Coronary artery (tissue), 2 donors: ENCODE measurements at regions not wholly inside any gene's neighbourhood (a gene's known extent, or its start where the extent isn't known, plus 50 kb on each side); places are given as distances from the start of the nearest gene placed in this dataset.

Experiments
- DNase-seq: peaks from one replicate; pipeline ENCODE4 v3.0.0-alpha.2; 2017; ENCODE audit warnings: low spot score
- H3K27ac ChIP-seq, 2 donors: fragments of 200-600 bp; sonication (generic); one replicate each; pipeline ENCODE4 v1.5.1; 2016 to 2019
- H3K4me3 ChIP-seq: fragments of 200-600 bp; sonication (generic); 2 replicates; pipeline ENCODE4 v1.5.1; 2016; ENCODE audit warnings: mild to moderate bottlenecking, moderate library complexity
- CTCF ChIP-seq: fragments of 200-600 bp; sonication (generic); IDR thresholded peaks from one replicate; pipeline ENCODE4 v1.5.1; 2019; ENCODE audit warnings: antibody characterized with exemption

GRCh38 chr7:67950321-67951083 is 953.9 kb downstream of the TYW1 start:
- TF ChIP-seq CTCF = no peak
- no peak for DNase-seq

GRCh38 chr7:67955061-67955460 is 958.4 kb downstream of the TYW1 start:
- Histone ChIP-seq H3K27ac (no peak overlapping the region), H3K4me3 (no peak overlapping the region)
- TF ChIP-seq CTCF = no peak
- DNase-seq = no peak

More at GRCh38 chr7:67950321-67951083, 953.9 kb downstream of the TYW1 start:
- no peak overlapping the region for H3K4me3 ChIP-seq
- no peak overlapping the region for H3K27ac ChIP-seq

- H3K27ac ChIP-seq = no peak overlapping the region
- no peak for DNase-seq
- no peak overlapping the region for H3K4me3 ChIP-seq
- no peak for TF ChIP-seq CTCF
These were observed 966.2 kb downstream of the TYW1 start for GRCh38 chr7:67962863-67963262.

- H3K27ac ChIP-seq = no peak overlapping the region
- no peak for DNase-seq
- no peak for TF ChIP-seq CTCF
- H3K4me3 ChIP-seq = no peak overlapping the region
These were observed 979.9 kb downstream of the TYW1 start for GRCh38 chr7:67976490-67976889.

GRCh38 chr7:67983486-67983885 is 986.9 kb downstream of the TYW1 start:
- no peak for TF ChIP-seq CTCF
- Histone ChIP-seq H3K27ac (no peak overlapping the region), H3K4me3 (no peak overlapping the region)
- no peak for DNase-seq

GRCh38 chr7:67984326-67984725 is 987.7 kb downstream of the TYW1 start:
- no peak for DNase-seq
- H3K4me3 ChIP-seq = no peak overlapping the region
- no peak overlapping the region for H3K27ac ChIP-seq
- TF ChIP-seq CTCF = no peak

- H3K27ac ChIP-seq = no peak overlapping the region
- no peak for DNase-seq
- no peak for TF ChIP-seq CTCF
- no peak overlapping the region for H3K4me3 ChIP-seq
These were observed 992.5 kb downstream of the TYW1 start for GRCh38 chr7:67989142-67989541.
